Suprapubic skin (tissue), 4 donors: ENCODE measurements at regions not wholly inside any gene's neighbourhood (a gene's known extent, or its start where the extent isn't known, plus 50 kb on each side); places are given as distances from the start of the nearest gene placed in this dataset.

Source experiments
- DNase-seq, 2 donors: peaks; one replicate each; pipeline ENCODE4 v3.0.0-alpha.2; 2019; ENCODE audit warnings: low spot score in 2 of 2
- H3K27ac ChIP-seq: fragments of 200-600 bp; sonication (generic); one replicate; pipeline ENCODE4 v1.5.1; 2019
- H3K27me3 ChIP-seq: fragments of 200-600 bp; sonication (generic); one replicate; pipeline ENCODE4 v1.5.1; 2019
- H3K36me3 ChIP-seq: fragments of 200-600 bp; sonication (generic); one replicate; pipeline ENCODE4 v1.5.1; 2019
- H3K4me1 ChIP-seq: fragments of 200-600 bp; sonication (generic); one replicate; pipeline ENCODE4 v1.5.1; 2019
- H3K4me3 ChIP-seq: fragments of 200-600 bp; sonication (generic); one replicate; pipeline ENCODE4 v1.5.1; 2019; ENCODE audit warnings: mild to moderate bottlenecking
- H3K9me3 ChIP-seq: fragments of 200-600 bp; sonication (generic); one replicate; pipeline ENCODE4 v1.5.1; 2019
- EP300 ChIP-seq: sonication (generic); formaldehyde crosslinking; IDR thresholded peaks from one replicate; pipeline ENCODE4 v1.6.1; 2017; ENCODE audit warnings: antibody characterized with exemption
- POLR2A ChIP-seq, 2 donors: fragments of 450-650 bp; IDR thresholded peaks; one replicate each; pipeline ENCODE4 v1.6.1; 2017; ENCODE audit warnings: antibody characterized with exemption in 2 of 2, mild to moderate bottlenecking in 2 of 2, moderate library complexity in 2 of 2
- POLR2AphosphoS5 ChIP-seq, 3 donors: sonication (generic); formaldehyde crosslinking; IDR thresholded peaks; one replicate each; pipeline ENCODE4 v1.6.1; 2017; ENCODE audit warnings: antibody characterized with exemption in 3 of 3
- WGBS: methylation state at CpG from one replicate; pipeline ENCODE4 v1.1.5; 2018; 5-methylcytosine and 5-hydroxymethylcytosine counted together
- TF ChIP-seq, protein P1 (sequence below), 2 donors: fragments of 200-600 bp in 1 of 2; fragments of 450-650 bp in 1 of 2; sonication (generic) in 1 of 2; IDR thresholded peaks; one replicate each; pipeline ENCODE4 v1.5.1; 2016 to 2019; ENCODE audit warnings: antibody characterized with exemption in 2 of 2, mild to moderate bottlenecking in 1 of 2, moderate library complexity in 1 of 2

DNA sequence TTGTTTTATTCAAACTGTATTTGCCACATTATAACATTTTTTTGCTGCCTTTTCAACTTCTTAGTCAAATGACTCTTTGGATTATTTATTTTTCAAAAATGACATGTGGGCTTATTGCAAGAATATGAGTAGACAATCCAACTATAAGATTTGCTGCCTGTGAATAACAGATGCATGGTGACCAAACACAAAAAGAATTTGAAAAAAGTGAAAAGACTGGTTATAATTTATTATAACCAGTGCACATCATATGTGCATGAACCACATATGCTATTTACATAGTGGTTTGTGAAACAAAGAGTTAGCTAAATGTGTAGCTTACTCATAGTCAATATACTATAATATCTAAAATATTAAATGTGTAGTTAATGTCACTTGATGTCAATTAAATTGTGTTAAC, 2086.8 kb downstream of the ARAP2 start:
- Histone ChIP-seq H3K27me3 (no peaks in the 10 kb centered on the region), H3K4me3 (no peak overlapping the region), H3K27ac (no peak overlapping the region), H3K4me1 (no peaks in the 10 kb centered on the region), H3K36me3 (no peaks in the 10 kb centered on the region), H3K9me3 (no peaks in the 10 kb centered on the region)
- DNase-seq = no peak
- TF ChIP-seq POLR2A (IDR thresholded peaks at IDR 0.05) = no peak
- TF ChIP-seq, protein P1, sequence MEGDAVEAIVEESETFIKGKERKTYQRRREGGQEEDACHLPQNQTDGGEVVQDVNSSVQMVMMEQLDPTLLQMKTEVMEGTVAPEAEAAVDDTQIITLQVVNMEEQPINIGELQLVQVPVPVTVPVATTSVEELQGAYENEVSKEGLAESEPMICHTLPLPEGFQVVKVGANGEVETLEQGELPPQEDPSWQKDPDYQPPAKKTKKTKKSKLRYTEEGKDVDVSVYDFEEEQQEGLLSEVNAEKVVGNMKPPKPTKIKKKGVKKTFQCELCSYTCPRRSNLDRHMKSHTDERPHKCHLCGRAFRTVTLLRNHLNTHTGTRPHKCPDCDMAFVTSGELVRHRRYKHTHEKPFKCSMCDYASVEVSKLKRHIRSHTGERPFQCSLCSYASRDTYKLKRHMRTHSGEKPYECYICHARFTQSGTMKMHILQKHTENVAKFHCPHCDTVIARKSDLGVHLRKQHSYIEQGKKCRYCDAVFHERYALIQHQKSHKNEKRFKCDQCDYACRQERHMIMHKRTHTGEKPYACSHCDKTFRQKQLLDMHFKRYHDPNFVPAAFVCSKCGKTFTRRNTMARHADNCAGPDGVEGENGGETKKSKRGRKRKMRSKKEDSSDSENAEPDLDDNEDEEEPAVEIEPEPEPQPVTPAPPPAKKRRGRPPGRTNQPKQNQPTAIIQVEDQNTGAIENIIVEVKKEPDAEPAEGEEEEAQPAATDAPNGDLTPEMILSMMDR (IDR thresholded peaks at IDR 0.05) = no peak
- TF ChIP-seq EP300 = no peak
- TF ChIP-seq POLR2AphosphoS5 (IDR thresholded peaks at IDR 0.05) = no peak

DNA sequence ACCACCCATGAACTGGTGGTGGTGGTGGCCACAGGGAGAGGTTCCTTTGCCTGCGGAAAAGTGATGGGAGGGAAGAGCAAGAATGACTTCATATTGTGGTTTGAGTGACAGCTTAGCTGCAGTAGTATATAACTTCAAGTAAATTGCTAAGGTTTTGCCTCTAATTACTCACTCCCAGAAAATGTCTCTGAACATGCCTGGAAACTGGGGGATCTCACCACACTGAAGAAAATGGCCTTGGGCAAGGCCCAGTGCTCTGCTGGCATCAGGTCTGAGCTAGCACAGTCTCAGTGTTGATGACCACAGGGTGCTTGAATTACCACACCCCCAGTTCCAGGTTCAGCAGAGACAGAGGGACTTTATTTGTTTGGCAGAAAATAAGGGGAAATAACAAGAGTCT, 2085.4 kb downstream of the ARAP2 start:
- no peaks in the 10 kb centered on the region for H3K36me3 ChIP-seq
- DNase-seq = no peak
- no peaks in the 10 kb centered on the region for H3K27me3 ChIP-seq
- no peaks in the 10 kb centered on the region for H3K4me1 ChIP-seq
- 94% methylated on average over 1 of the region's 1 CpG for WGBS
- H3K4me3 ChIP-seq = no peak overlapping the region
- TF ChIP-seq, protein P1 (IDR thresholded peaks at IDR 0.05) = no peak
- H3K9me3 ChIP-seq = no peaks in the 10 kb centered on the region
- no peak overlapping the region for H3K27ac ChIP-seq

DNA sequence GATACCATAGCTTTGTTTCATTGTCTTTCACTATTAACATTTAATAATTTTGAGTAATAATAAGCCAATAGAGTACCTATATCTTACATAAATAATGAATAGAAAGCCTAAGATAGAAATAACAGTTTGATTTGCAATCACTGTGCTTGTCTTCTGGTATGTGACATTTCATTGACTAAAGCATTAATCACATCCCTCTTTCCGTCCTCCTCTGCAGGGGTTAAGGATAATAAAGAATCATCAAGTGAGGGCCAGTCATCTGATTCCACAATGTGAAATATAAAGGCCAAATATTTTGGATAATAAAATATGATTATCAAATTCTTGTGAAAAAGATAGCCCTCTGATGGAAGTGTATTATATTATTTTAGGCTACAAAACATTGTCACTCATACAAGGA, 2073.4 kb downstream of the ARAP2 start:
- no peaks in the 10 kb centered on the region for H3K36me3 ChIP-seq
- H3K4me1 ChIP-seq = no peaks in the 10 kb centered on the region
- no peak for DNase-seq
- H3K27ac ChIP-seq = no peak overlapping the region
- TF ChIP-seq POLR2A (IDR thresholded peaks at IDR 0.05) (no peak), EP300 (no peak), POLR2AphosphoS5 (IDR thresholded peaks at IDR 0.05) (no peak)
- TF ChIP-seq, protein P1 (IDR thresholded peaks at IDR 0.05) = no peak
- WGBS = 64% methylated on average over 1 of the region's 1 CpG
- no peak overlapping the region for H3K4me3 ChIP-seq
- H3K9me3 ChIP-seq = peaks cover 8% of the 10 kb centered on the region
- no peaks in the 10 kb centered on the region for H3K27me3 ChIP-seq

DNA sequence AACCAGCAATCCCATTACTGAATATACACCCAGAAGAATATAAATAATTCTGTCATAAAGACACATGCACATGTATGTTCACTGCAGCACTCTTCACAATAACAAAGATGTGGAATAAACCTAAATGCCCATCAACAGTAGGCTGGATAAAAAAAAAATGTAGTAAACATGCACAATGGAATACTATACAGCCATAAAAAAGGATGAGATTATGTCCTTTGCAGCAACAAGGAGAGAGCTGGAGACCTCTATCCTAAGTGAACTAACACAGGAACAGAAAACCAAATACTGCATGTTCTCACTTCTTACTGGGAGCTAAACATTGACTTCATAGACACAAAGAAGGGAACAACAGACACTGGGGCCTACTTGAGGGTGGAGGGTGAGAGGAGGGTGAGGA, 2067.7 kb downstream of the ARAP2 start:
- no peak for TF ChIP-seq POLR2AphosphoS5 (IDR thresholded peaks at IDR 0.05)
- TF ChIP-seq POLR2A (IDR thresholded peaks at IDR 0.05) = no peak
- no peak for TF ChIP-seq EP300
- TF ChIP-seq, protein P1 (IDR thresholded peaks at IDR 0.05) = no peak
- H3K9me3 ChIP-seq = peaks cover 8% of the 10 kb centered on the region
- no peaks in the 10 kb centered on the region for H3K4me1 ChIP-seq
- H3K27ac ChIP-seq = no peak overlapping the region
- H3K36me3 ChIP-seq = no peaks in the 10 kb centered on the region
- H3K4me3 ChIP-seq = no peak overlapping the region
- H3K27me3 ChIP-seq = no peaks in the 10 kb centered on the region
- no peak for DNase-seq

DNA sequence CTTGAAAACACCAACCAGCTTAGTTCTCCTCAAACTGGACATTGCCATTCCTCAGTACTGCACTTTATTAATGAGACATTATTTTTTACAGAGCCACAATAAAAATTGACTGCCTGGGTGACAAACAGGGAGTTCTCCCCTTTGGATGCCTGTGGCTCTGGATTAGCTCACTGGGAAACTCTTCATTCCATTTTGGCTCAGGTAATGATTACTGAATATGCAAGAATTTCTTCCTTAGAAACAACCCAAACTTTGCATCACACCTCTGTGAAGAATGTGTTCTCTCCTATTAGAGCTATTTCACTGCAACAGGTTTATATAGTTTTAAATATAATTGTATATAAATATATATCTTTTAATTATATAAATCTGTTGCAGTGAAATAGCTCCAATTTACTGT, 2065.8 kb downstream of the ARAP2 start:
- Histone ChIP-seq H3K36me3 (no peaks in the 10 kb centered on the region), H3K9me3 (peaks cover 8% of the 10 kb centered on the region), H3K27me3 (no peaks in the 10 kb centered on the region), H3K4me1 (no peaks in the 10 kb centered on the region), H3K27ac (no peak overlapping the region), H3K4me3 (no peak overlapping the region)
- DNase-seq = no peak
- TF ChIP-seq, protein P1 (IDR thresholded peaks at IDR 0.05) = no peak
- TF ChIP-seq POLR2A (IDR thresholded peaks at IDR 0.05) = no peak
- TF ChIP-seq EP300 = no peak
- no peak for TF ChIP-seq POLR2AphosphoS5 (IDR thresholded peaks at IDR 0.05)
